Gastroesophageal sphincter (tissue), 3 donors: ENCODE measurements at regions not wholly inside any gene's neighbourhood (a gene's known extent, or its start where the extent isn't known, plus 50 kb on each side); places are given as distances from the start of the nearest gene placed in this dataset.

Source experiments
- POLR2A ChIP-seq, 2 donors: fragments of 450-650 bp; IDR thresholded peaks; one replicate each; pipeline ENCODE4 v1.6.1; 2017; ENCODE audit warnings: antibody characterized with exemption in 2 of 2, mild to moderate bottlenecking in 2 of 2, moderate library complexity in 1 of 2
- POLR2AphosphoS5 ChIP-seq: sonication (generic); formaldehyde crosslinking; IDR thresholded peaks from one replicate; pipeline ENCODE4 v1.6.1; 2017; ENCODE audit warnings: antibody characterized with exemption
- TF ChIP-seq, protein P1 (sequence below), 4 experiments: fragments of 200-600 bp in 2 of 4; fragments of 450-650 bp in 2 of 4; sonication (generic) in 1 of 4; IDR thresholded peaks; one replicate each; pipeline ENCODE4 v1.5.1; 2017 to 2019; ENCODE audit warnings: antibody characterized with exemption in 4 of 4, mild to moderate bottlenecking in 2 of 4, moderate library complexity in 2 of 4

GRCh38 chr5:19064094-19064493 is 923.9 kb downstream of the CDH18 start:
- TF ChIP-seq POLR2A (IDR thresholded peaks at IDR 0.05) (no peak), POLR2AphosphoS5 (no peak)
- TF ChIP-seq, protein P1, sequence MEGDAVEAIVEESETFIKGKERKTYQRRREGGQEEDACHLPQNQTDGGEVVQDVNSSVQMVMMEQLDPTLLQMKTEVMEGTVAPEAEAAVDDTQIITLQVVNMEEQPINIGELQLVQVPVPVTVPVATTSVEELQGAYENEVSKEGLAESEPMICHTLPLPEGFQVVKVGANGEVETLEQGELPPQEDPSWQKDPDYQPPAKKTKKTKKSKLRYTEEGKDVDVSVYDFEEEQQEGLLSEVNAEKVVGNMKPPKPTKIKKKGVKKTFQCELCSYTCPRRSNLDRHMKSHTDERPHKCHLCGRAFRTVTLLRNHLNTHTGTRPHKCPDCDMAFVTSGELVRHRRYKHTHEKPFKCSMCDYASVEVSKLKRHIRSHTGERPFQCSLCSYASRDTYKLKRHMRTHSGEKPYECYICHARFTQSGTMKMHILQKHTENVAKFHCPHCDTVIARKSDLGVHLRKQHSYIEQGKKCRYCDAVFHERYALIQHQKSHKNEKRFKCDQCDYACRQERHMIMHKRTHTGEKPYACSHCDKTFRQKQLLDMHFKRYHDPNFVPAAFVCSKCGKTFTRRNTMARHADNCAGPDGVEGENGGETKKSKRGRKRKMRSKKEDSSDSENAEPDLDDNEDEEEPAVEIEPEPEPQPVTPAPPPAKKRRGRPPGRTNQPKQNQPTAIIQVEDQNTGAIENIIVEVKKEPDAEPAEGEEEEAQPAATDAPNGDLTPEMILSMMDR (IDR thresholded peaks at IDR 0.05): no peak
